CD4-positive, alpha-beta T cell treated with Interleukin-4 for 1 hour (primary cell): ENCODE measurements at regions not wholly inside any gene's neighbourhood (a gene's known extent, or its start where the extent isn't known, plus 50 kb on each side); places are given as distances from the start of the nearest gene placed in this dataset.

Source experiments
- DNase-seq, 2 donors: peaks; one replicate each; pipeline ENCODE4 v3.0.0-alpha.2; 2020 to 2022

- no peak for DNase-seq
These were observed 274.2 kb upstream of the TCERG1L start for GRCh38 chr10:131585761-131586160.

- DNase-seq, result peak in 1 of 2 donors; percentile 8
These were observed 275.4 kb upstream of the TCERG1L start for GRCh38 chr10:131586958-131587357.

GRCh38 chr10:131587976-131588680 lies 276.6 kb upstream of the TCERG1L start:
- no peak for DNase-seq

GRCh38 chr10:131588704-131589220 lies 277.2 kb upstream of the TCERG1L start:
- DNase-seq, result no peak

- no peak for DNase-seq
These were observed 279.0 kb upstream of the TCERG1L start for GRCh38 chr10:131590567-131590966.

GRCh38 chr10:131591936-131592335 lies 280.4 kb upstream of the TCERG1L start:
- DNase-seq, result no peak

GRCh38 chr10:131609176-131609575 lies 291.6 kb upstream of the PPP2R2D start:
- DNase-seq, result no peak

GRCh38 chr10:131615150-131615549 lies 285.7 kb upstream of the PPP2R2D start:
- DNase-seq, result no peak

GRCh38 chr10:131616040-131616439 lies 284.8 kb upstream of the PPP2R2D start:
- DNase-seq, result no peak

- no peak for DNase-seq
These were observed 283.5 kb upstream of the PPP2R2D start for GRCh38 chr10:131617113-131617858.

- DNase-seq, result no peak
These were observed 282.1 kb upstream of the PPP2R2D start for GRCh38 chr10:131618587-131619267.

- no peak for DNase-seq
These were observed 280.5 kb upstream of the PPP2R2D start for GRCh38 chr10:131620314-131620713.

- DNase-seq, result no peak
These were observed 279.9 kb upstream of the PPP2R2D start for GRCh38 chr10:131620904-131621303.

- no peak for DNase-seq
These were observed 278.8 kb upstream of the PPP2R2D start for GRCh38 chr10:131621784-131622624.

- DNase-seq, result no peak
These were observed 275.8 kb upstream of the PPP2R2D start for GRCh38 chr10:131625041-131625440.

GRCh38 chr10:131626274-131626673 lies 274.5 kb upstream of the PPP2R2D start:
- no peak for DNase-seq

- no peak for DNase-seq
These were observed 271.6 kb upstream of the PPP2R2D start for GRCh38 chr10:131629026-131629770.

GRCh38 chr10:131630772-131631258 lies 270.0 kb upstream of the PPP2R2D start:
- DNase-seq, result no peak

GRCh38 chr10:131631619-131632018 lies 269.2 kb upstream of the PPP2R2D start:
- no peak for DNase-seq

GRCh38 chr10:131635564-131636015 lies 265.2 kb upstream of the PPP2R2D start:
- no peak for DNase-seq

GRCh38 chr10:131636116-131636515 lies 264.7 kb upstream of the PPP2R2D start:
- DNase-seq, result no peak
